Fibroblast of lung (primary cell): ENCODE measurements at regions not wholly inside any gene's neighbourhood (a gene's known extent, or its start where the extent isn't known, plus 50 kb on each side); places are given as distances from the start of the nearest gene placed in this dataset.

ENCODE experiments used
- EZH2 ChIP-seq: IDR thresholded peaks from 2 replicates; pipeline ENCODE4 v1.5.1; 2012; ENCODE audit warnings: low read length, control low read depth, mild to moderate bottlenecking; ENCODE audit errors: missing control alignments
- TF ChIP-seq, protein P1 (sequence below), 2 donors: IDR thresholded peaks in 1 of 2; conservative IDR thresholded peaks in 1 of 2; 1 replicate in 1 of 2; 2 replicates in 1 of 2; pipeline ENCODE4 v1.5.1; 2011 to 2012; ENCODE audit warnings: low read length in 2 of 2, control low read depth in 1 of 2, inconsistent platforms in 1 of 2, low read depth in 1 of 2, mild to moderate bottlenecking in 1 of 2

DNA sequence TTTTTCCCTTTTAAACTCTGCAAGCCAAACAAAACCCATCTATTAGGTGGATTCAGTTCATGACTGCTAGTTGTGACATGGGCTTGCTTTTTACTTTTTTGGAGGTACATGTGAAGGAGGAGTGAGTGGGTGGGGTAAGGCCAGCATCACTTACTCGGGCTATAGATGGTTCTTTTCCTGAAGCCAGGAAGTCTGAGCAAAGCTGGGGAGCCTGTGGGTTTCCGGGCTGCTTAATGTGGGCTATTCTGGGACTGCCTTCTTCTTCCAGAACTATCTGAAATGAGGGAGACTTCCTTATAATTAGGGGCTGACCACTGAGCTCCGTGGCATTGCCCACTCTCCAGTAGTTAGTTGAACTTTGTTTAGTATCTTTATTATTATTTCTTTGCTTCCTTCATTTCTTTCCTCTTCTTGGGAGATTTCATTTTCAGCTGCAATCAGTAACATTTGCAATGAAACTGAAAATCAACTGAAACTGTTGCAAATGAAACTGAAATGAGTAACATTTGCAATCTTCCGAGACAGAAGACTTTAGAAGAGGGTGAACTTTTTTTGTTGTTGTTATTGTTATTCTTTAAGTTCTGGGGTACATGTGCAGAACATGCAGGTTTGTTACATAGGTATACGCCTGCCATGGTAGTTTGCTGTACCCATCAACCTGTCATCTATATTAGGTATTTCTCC lies 204.9 kb downstream of the LRRC70 start:
- TF ChIP-seq, protein P1, sequence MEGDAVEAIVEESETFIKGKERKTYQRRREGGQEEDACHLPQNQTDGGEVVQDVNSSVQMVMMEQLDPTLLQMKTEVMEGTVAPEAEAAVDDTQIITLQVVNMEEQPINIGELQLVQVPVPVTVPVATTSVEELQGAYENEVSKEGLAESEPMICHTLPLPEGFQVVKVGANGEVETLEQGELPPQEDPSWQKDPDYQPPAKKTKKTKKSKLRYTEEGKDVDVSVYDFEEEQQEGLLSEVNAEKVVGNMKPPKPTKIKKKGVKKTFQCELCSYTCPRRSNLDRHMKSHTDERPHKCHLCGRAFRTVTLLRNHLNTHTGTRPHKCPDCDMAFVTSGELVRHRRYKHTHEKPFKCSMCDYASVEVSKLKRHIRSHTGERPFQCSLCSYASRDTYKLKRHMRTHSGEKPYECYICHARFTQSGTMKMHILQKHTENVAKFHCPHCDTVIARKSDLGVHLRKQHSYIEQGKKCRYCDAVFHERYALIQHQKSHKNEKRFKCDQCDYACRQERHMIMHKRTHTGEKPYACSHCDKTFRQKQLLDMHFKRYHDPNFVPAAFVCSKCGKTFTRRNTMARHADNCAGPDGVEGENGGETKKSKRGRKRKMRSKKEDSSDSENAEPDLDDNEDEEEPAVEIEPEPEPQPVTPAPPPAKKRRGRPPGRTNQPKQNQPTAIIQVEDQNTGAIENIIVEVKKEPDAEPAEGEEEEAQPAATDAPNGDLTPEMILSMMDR (conservative IDR thresholded peaks at IDR 0.05 in 1 of 2, IDR thresholded peaks at IDR 0.05 in 1 of 2; ENCODE audit: low read depth in 1 of 2, low read length in 2 of 2) = no peak
- TF ChIP-seq EZH2 = no peak
